Epithelial cell of proximal tubule (primary cell): ENCODE measurements at regions not wholly inside any gene's neighbourhood (a gene's known extent, or its start where the extent isn't known, plus 50 kb on each side); places are given as distances from the start of the nearest gene placed in this dataset.

Experiments
- DNase-seq: peaks from one replicate; pipeline ENCODE4 v3.0.0-alpha.2; 2011; ENCODE audit warnings: low read depth
- H3K4me3 ChIP-seq: 2 replicates; pipeline ENCODE4 v1.5.1; 2011; ENCODE audit warnings: low read depth, mild to moderate bottlenecking, low read length
- TF ChIP-seq, protein P1 (sequence below): conservative IDR thresholded peaks from 2 replicates; pipeline ENCODE4 v1.5.1; 2012; ENCODE audit warnings: low read depth, mild to moderate bottlenecking, low read length

DNA sequence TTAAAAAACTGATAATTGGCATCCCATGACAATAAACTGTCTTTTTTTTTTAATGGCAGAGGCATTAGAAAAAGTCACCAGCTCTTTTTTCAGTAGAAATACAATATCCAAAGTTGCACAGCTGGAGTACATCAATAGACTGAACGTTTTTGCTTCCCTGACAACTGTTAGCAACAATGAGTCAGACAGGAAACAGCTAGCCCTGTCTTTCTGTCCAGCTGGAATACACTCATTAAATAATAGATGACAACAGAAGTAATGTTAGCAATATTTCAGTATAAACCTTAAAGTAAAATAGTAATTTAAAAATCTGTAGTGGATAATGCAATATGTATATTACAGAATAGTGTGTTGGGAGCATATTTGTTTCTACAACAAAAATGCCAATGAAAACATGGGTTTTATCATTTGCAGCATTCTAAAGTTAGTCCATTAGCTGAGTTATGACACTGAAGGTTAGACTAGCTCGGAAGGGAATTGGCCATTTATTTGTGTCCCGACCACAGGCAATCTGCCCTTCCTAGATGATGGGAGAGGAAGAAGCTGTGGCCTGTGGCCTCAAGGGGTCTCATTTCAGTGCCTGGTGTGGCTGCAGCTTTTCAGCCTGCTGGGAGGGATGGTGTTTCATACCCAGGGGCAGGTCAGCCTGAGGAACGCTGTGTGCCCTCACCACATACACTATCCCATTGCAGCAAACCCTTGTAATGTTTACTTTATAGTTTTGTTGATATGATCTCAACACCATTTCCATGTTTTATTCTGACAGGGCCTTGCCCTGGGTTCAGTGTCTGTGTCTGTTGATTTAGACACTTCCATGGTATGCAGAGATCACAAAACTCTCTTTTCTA is 173.3 kb downstream of the SLC16A9 start:
- TF ChIP-seq, protein P1, sequence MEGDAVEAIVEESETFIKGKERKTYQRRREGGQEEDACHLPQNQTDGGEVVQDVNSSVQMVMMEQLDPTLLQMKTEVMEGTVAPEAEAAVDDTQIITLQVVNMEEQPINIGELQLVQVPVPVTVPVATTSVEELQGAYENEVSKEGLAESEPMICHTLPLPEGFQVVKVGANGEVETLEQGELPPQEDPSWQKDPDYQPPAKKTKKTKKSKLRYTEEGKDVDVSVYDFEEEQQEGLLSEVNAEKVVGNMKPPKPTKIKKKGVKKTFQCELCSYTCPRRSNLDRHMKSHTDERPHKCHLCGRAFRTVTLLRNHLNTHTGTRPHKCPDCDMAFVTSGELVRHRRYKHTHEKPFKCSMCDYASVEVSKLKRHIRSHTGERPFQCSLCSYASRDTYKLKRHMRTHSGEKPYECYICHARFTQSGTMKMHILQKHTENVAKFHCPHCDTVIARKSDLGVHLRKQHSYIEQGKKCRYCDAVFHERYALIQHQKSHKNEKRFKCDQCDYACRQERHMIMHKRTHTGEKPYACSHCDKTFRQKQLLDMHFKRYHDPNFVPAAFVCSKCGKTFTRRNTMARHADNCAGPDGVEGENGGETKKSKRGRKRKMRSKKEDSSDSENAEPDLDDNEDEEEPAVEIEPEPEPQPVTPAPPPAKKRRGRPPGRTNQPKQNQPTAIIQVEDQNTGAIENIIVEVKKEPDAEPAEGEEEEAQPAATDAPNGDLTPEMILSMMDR = no peak
- no peak overlapping the region for H3K4me3 ChIP-seq
- no peak for DNase-seq

DNA sequence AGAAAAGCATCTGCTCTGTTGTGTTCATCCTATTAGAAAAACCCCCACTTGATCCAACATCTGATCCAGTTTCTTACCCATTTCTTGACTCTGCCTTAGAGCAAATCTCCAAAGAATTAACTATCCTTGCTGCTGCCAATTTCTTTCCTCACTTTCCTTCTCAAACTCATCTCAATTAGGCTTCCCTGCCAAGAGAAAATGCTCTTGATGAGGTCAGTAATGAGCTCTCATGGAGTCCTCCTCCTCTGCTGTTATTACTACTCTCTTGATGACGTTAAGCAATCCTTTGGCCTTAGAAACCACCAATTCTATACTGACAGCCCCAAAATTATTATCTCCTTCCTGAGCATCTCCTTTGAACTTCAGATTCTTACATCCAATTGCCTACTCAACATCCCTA is 162.0 kb upstream of the FAM13C start:
- no peak overlapping the region for H3K4me3 ChIP-seq
- TF ChIP-seq, protein P1 = no peak
- DNase-seq = no peak

DNA sequence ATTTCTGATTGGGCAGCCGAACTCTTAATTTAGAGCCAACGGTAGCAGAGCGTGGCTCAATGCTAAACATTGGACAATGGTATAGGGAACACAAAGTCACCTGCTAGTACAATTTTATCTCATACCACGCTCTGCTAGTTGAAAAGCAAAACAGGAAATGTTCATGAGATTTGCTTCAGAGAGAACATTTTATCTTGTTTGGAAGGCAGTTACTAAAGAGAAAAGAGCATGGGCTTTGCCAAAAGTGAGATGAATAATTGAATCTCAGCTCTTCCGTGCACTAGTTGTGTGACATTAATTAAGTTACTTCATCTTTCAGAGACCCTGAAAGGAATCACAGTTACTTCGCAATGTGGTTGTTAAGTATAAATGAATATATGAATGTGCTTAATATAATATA is 161.5 kb upstream of the FAM13C start:
- TF ChIP-seq, protein P1 = no peak
- H3K4me3 ChIP-seq = no peak overlapping the region
- no peak for DNase-seq

DNA sequence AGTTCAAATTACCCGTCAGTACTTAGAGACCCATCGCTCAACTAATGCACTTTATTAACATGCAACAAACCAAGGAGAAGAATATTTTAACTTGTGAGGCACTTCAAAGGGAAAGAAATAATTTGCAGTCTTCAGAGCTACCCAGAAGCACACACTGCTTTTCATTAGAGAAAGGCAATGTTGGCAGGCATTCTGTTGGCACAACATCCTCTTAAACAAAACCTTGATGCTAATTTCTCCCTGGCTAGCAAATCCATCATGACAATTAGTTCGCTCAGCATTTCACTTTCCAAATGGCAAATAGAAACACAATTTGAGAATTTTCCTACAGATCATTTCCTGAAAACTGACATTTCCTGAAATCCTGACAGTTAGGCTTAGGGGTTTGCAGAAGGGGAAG is 155.6 kb upstream of the FAM13C start:
- TF ChIP-seq, protein P1 = no peak
- DNase-seq = no peak

DNA sequence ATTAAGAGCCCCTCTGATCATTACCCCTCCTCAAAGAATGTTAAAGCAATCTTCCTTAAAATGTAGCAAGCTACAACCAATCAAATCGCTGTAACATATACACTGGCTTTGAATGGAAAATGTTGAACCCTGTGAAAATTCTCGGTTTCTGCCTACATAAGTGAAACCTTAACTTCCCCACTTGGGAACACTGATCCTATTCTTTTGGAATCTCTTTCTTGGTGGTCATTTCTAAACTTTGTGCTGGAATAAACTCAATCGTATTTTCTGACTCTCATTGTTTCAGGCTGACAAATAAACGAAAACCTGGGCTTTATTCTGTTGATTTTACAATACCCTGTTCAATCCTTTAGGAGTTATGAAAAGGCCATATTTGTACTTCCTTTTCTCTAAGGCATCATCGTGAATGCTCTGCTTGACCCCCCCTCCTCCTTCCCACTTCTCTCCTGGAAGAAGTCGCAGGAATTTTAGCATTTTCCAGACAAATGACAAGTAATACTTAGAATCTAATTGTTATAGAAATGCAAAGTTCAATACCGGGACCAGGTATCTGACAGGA is 155.1 kb upstream of the FAM13C start:
- no peak for DNase-seq
- no peak overlapping the region for H3K4me3 ChIP-seq
- TF ChIP-seq, protein P1 = no peak

More for the DNA sequence above, 155.6 kb upstream of the FAM13C start:
- H3K4me3 ChIP-seq = no peak overlapping the region

DNA sequence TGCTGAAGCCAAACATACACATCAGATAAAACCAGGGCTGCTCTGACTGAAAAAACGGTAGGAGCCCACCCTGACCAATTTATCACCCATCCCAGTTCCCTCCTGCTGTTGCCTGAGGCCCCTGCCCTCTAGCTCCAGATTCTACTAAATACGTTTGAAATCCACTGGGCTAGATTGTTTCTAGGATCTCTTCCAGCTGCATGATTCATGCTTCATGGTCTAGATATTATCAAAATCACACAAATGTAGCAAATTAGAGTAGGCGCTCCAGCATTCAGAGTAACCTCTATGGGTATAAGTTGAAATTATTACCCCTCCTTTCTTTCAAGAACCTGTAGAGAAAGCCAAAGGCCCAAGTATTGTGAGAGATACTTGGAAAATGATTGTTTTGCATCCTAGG is 151.2 kb upstream of the FAM13C start:
- DNase-seq = no peak
- TF ChIP-seq, protein P1 = no peak
- no peak overlapping the region for H3K4me3 ChIP-seq
